Heart left ventricle (tissue), 16 donors: ENCODE measurements at regions not wholly inside any gene's neighbourhood (a gene's known extent, or its start where the extent isn't known, plus 50 kb on each side); places are given as distances from the start of the nearest gene placed in this dataset.

Source experiments
- ATAC-seq, 4 donors: fragments of 200-7000 bp; cut with Tn5 transposase; one replicate each; pipeline ENCODE4 v1.9.1; 2020 to 2022; ENCODE audit warnings: moderate library complexity in 4 of 4, mild to moderate bottlenecking in 3 of 4, moderate number of reproducible peaks in 1 of 4
- DNase-seq, 5 donors: peaks; one replicate each; pipeline ENCODE4 v3.0.0-alpha.2; 2020
- H3K27ac ChIP-seq, 12 donors: fragments of 200-600 bp; sonication (generic) in 4 of 12; one replicate each; pipeline versions ENCODE4 v1.5.0 to v1.8.0; 2016 to 2022; ENCODE audit warnings: mild to moderate bottlenecking in 2 of 12
- H3K27me3 ChIP-seq, 9 donors: fragments of 200-600 bp; sonication (generic) in 2 of 9; one replicate each; pipeline versions ENCODE4 v1.5.1 to v1.8.0; 2016 to 2022; ENCODE audit warnings: mild to moderate bottlenecking in 3 of 9
- H3K36me3 ChIP-seq, 9 donors: fragments of 200-600 bp; sonication (generic) in 2 of 9; one replicate each; pipeline versions ENCODE4 v1.5.0 to v1.8.0; 2018 to 2022; ENCODE audit warnings: mild to moderate bottlenecking in 2 of 9
- H3K4me1 ChIP-seq, 12 donors: fragments of 200-600 bp; sonication (generic) in 4 of 12; one replicate each; pipeline versions ENCODE4 v1.5.0 to v1.8.0; 2016 to 2022; ENCODE audit warnings: mild to moderate bottlenecking in 3 of 12
- H3K4me3 ChIP-seq, 12 donors: fragments of 200-600 bp; sonication (generic) in 4 of 12; one replicate each; pipeline versions ENCODE4 v1.5.0 to v1.8.0; 2017 to 2022; ENCODE audit warnings: mild to moderate bottlenecking in 9 of 12, moderate library complexity in 4 of 12
- H3K9me3 ChIP-seq, 12 donors: fragments of 200-600 bp; sonication (generic) in 4 of 12; one replicate each; pipeline versions ENCODE4 v1.5.0 to v1.8.0; 2016 to 2022; ENCODE audit warnings: mild to moderate bottlenecking in 1 of 12
- POLR2A ChIP-seq, 2 donors: fragments of 450-650 bp; IDR thresholded peaks; one replicate each; pipeline ENCODE4 v1.6.1; 2017; ENCODE audit warnings: antibody characterized with exemption in 2 of 2, mild to moderate bottlenecking in 2 of 2, moderate library complexity in 2 of 2
- WGBS, 4 donors: extraction: QIAGEN DNeasy Blood & Tissue Kit in 2 of 4; methylation state at CpG; one replicate each; pipeline versions ENCODE4 v1.1.5 to v1.1.7; 2013 to 2018; 5-methylcytosine and 5-hydroxymethylcytosine counted together
- intact Hi-C, 10 donors: fragments of 100-400 bp; cut with DNase I; formaldehyde crosslinking; loops; one replicate each; pipeline versions ENCODE4 v1.11.1 to v1.14.2; 2022
- TF ChIP-seq, protein P1 (sequence below), 12 donors: fragments of 200-600 bp; sonication (generic) in 4 of 12; IDR thresholded peaks; one replicate each; pipeline versions ENCODE4 v1.5.0 to v1.8.0; 2018 to 2022; ENCODE audit warnings: antibody characterized with exemption in 12 of 12, mild to moderate bottlenecking in 5 of 12
- donor health status: ischemic (EF 13 %, LVEDD 7.1; RV severe dilation, severe dysfunction).
- donor health status: healthy with polysubstance abuse.
- donor health status: DM: no; HTN: yes; CAD: no.
- donor health status: DM: no; HTN: no; CAD: no.
- donor health status: ischemic (EF 25% LVEDD 6.9; RV normal size, moderate dysfunction).
- donor health status: ischemic (EF 25% LVEDD 5.7; RV mildly dilated, moderate dysfunction).
- donor health status: healthy.
- donor health status: DM: yes; HTN: yes; CAD: no.
- donor health status: ischemic (EF 35%, LVEDD 5.7; RV mildly dilated, moderate dysfunction).
- donor health status: nonischemic (EF 11% LVEDD 7.7; RV severe dilation, severe dysfunction).
- donor health status: DM: yes; HTN: yes; CAD: no.
- donor health status: PGD.
- donor health status: ischemic (EF 29% LVEDD 5.4; RV normal size, mild dysfunction).
- donor health status: nonischemic (EF 23%, LVEDD 6.1; RV moderate dilation, normal function).

DNA sequence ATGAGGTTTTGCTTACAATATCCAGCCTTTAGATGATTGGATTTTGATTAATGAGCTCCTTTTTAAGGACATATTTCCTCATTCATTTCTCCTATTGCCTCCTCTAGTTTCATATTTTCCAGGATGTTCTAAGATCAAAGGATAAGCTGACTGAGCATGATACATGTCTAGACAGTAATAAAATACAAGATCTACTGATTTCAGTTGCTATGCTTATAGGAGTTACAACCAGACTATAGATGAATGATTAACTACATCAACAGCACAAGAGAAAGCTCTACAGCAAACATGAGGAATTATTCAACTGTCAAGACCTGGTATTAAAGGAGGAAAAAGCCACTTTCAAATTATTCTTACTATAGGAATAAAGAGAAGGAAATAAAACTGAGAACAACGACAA, 85.0 kb upstream of the LINC00305 start:
- peaks cover 0 to 4% (median 0%) of the 10 kb centered on the region in 12 donors for H3K9me3 ChIP-seq
- no peaks in the 10 kb centered on the region for H3K4me1 ChIP-seq
- 66 to 82% (median 75%) methylated on average over 1 of the region's 1 CpG for WGBS, 4 donors
- H3K36me3 ChIP-seq = no peaks in the 10 kb centered on the region
- ATAC-seq (no peak), DNase-seq (no peak)
- H3K27me3 ChIP-seq = no peaks in the 10 kb centered on the region
- H3K27ac ChIP-seq = no peak overlapping the region
- TF ChIP-seq, protein P1, sequence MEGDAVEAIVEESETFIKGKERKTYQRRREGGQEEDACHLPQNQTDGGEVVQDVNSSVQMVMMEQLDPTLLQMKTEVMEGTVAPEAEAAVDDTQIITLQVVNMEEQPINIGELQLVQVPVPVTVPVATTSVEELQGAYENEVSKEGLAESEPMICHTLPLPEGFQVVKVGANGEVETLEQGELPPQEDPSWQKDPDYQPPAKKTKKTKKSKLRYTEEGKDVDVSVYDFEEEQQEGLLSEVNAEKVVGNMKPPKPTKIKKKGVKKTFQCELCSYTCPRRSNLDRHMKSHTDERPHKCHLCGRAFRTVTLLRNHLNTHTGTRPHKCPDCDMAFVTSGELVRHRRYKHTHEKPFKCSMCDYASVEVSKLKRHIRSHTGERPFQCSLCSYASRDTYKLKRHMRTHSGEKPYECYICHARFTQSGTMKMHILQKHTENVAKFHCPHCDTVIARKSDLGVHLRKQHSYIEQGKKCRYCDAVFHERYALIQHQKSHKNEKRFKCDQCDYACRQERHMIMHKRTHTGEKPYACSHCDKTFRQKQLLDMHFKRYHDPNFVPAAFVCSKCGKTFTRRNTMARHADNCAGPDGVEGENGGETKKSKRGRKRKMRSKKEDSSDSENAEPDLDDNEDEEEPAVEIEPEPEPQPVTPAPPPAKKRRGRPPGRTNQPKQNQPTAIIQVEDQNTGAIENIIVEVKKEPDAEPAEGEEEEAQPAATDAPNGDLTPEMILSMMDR (IDR thresholded peaks at IDR 0.05) = no peak
- no peak for TF ChIP-seq POLR2A (IDR thresholded peaks at IDR 0.05)
- H3K4me3 ChIP-seq = no peak overlapping the region
- intact Hi-C loops = no loop called here

DNA sequence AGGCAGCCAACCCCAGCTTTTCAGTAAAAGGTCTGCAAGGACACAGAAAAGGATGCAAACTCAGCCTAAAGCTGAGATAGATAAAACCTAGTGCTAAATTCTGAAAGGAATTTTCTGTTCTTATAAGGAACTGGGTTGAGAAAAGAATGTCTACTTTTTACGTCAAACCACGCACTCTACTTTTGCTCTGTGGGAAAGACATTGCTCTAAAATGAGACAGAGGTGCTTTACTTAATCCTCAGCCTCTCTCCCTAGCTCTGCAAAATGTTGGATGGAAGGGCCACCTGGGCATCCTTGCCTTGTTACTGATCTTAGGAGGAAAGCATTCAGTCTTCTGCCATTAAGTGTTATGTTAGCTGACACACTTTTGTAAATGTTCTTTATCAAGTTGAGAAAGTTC, 72.1 kb upstream of the LINC00305 start:
- TF ChIP-seq, protein P1 (IDR thresholded peaks at IDR 0.05) = no peak
- no peak for TF ChIP-seq POLR2A (IDR thresholded peaks at IDR 0.05)
- intact Hi-C loops = no loop called here
- H3K36me3 ChIP-seq = no peaks in the 10 kb centered on the region
- ATAC-seq (no peak), DNase-seq (no peak)
- H3K9me3 ChIP-seq = peaks cover 0 to under 1% (median 0%) of the 10 kb centered on the region in 12 donors
- H3K4me3 ChIP-seq = no peak overlapping the region
- WGBS, 4 donors = 94 to 99% (median 94%) methylated on average over 2 of the region's 2 CpGs
- no peaks in the 10 kb centered on the region for H3K4me1 ChIP-seq
- H3K27ac ChIP-seq = no peak overlapping the region
- H3K27me3 ChIP-seq = no peaks in the 10 kb centered on the region

DNA sequence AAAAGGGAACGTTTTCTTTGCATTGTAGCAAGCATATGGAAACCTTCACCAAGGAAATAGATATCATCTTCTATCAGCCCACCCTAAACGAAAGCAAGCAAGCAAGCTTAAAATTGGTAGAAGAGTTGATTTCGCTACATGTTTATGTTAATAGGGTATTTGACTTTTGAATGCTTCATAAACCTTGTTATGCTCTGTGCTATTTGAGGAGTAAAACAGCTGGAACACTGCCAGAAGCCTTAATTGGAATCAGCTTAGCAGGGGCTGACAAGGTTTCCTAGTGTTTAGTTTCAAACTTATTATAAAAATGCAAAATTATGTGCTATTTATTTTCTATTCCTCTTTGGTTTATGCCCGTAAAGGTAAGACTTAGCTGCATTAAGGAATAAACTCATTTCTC, 70.6 kb upstream of the LINC00305 start:
- WGBS, 4 donors = 70 to 83% (median 79%) methylated on average over 4 of the region's 4 CpGs
- Histone ChIP-seq H3K36me3 (no peaks in the 10 kb centered on the region), H3K9me3 (peaks cover 0 to 5% (median 0%) of the 10 kb centered on the region in 12 donors), H3K27me3 (no peaks in the 10 kb centered on the region), H3K4me3 (no peak overlapping the region), H3K27ac (no peak overlapping the region), H3K4me1 (no peaks in the 10 kb centered on the region)
- DNase-seq (no peak), ATAC-seq (no peak)
- intact Hi-C loops = no loop called here
- TF ChIP-seq POLR2A (IDR thresholded peaks at IDR 0.05) = no peak
- TF ChIP-seq, protein P1 (IDR thresholded peaks at IDR 0.05) = no peak

DNA sequence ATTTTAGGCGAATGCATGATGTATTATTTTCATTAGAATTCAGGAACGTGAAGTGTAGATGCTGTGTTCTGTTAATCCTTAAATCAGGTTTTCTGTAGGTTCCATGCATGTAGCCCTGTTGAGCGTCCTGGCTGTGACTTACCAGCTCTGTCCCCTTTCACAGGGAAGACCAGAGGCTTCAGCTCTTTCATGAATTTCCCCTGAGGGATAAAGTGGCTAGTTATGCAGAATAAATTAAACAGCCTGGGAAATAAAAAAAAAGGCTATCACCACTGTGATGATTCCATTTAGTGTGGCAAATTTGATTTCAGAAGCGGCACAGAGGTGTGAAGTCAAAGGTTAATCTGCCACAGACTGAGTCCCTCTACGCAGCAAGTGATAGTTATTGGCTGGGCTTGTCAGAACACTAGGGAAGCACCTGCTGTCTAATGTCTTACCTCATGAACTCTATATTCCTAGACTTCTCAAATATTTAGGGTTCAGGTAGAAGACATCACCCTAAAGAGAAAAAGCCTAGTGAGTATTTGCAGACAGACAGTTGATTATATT, 61.6 kb upstream of the LINC00305 start:
- Histone ChIP-seq H3K4me1 (no peaks in the 10 kb centered on the region), H3K36me3 (no peaks in the 10 kb centered on the region), H3K9me3 (no peaks in the 10 kb centered on the region), H3K27me3 (no peaks in the 10 kb centered on the region), H3K4me3 (no peak overlapping the region), H3K27ac (no peak overlapping the region)
- intact Hi-C loops = no loop called here
- WGBS, 4 donors = 70 to 83% (median 74%) methylated on average over 5 of the region's 5 CpGs
- no peak for ATAC-seq
- no peak for DNase-seq
- TF ChIP-seq, protein P1 (IDR thresholded peaks at IDR 0.05) = no peak
- TF ChIP-seq POLR2A (IDR thresholded peaks at IDR 0.05) = no peak
